Breast epithelium (tissue), 4 donors: ENCODE measurements at regions not wholly inside any gene's neighbourhood (a gene's known extent, or its start where the extent isn't known, plus 50 kb on each side); places are given as distances from the start of the nearest gene placed in this dataset.

Experiments
- DNase-seq, 2 donors: peaks; one replicate each; pipeline ENCODE4 v3.0.0-alpha.2; 2019; ENCODE audit warnings: low spot score in 2 of 2
- H3K27ac ChIP-seq, 2 donors: fragments of 200-600 bp; sonication (generic) in 1 of 2; one replicate each; pipeline ENCODE4 v1.5.1; 2016 to 2019; ENCODE audit warnings: mild to moderate bottlenecking in 1 of 2
- H3K27me3 ChIP-seq, 2 donors: fragments of 200-600 bp; sonication (generic) in 1 of 2; one replicate each; pipeline versions ENCODE4 v1.5.1 to v1.6.0; 2017 to 2019; ENCODE audit warnings: control low read depth in 1 of 2, mild to moderate bottlenecking in 1 of 2
- H3K36me3 ChIP-seq: fragments of 200-600 bp; one replicate; pipeline ENCODE4 v1.5.1; 2019
- H3K4me1 ChIP-seq, 2 donors: fragments of 200-600 bp; sonication (generic); one replicate each; pipeline ENCODE4 v1.5.1; 2016 to 2019; ENCODE audit warnings: control low read depth in 1 of 2
- H3K4me3 ChIP-seq, 3 donors: fragments of 200-600 bp; sonication (generic); 1 replicate in 2 of 3; 2 replicates in 1 of 3; pipeline ENCODE4 v1.5.1; 2016 to 2019; ENCODE audit warnings: mild to moderate bottlenecking in 3 of 3, moderate library complexity in 2 of 3
- H3K9me3 ChIP-seq, 2 donors: fragments of 200-600 bp; sonication (generic) in 1 of 2; one replicate each; pipeline ENCODE4 v1.5.1; 2016 to 2019; ENCODE audit warnings: control low read depth in 1 of 2
- CTCF ChIP-seq, 3 donors: fragments of 450-650 bp; IDR thresholded peaks; one replicate each; pipeline ENCODE4 v1.5.1; 2016 to 2017; ENCODE audit warnings: antibody characterized with exemption in 3 of 3, mild to moderate bottlenecking in 3 of 3, moderate library complexity in 3 of 3
- POLR2A ChIP-seq: fragments of 450-650 bp; IDR thresholded peaks from one replicate; pipeline ENCODE4 v1.6.1; 2016; ENCODE audit warnings: antibody characterized with exemption, mild to moderate bottlenecking, moderate library complexity
- POLR2AphosphoS5 ChIP-seq, 3 donors: sonication (generic); formaldehyde crosslinking; IDR thresholded peaks; one replicate each; pipeline ENCODE4 v1.6.1; 2017; ENCODE audit warnings: antibody characterized with exemption in 3 of 3
- intact Hi-C: fragments of 100-400 bp; cut with DNase I; formaldehyde crosslinking; loops from one replicate; pipeline ENCODE4 v1.15.1; 2023; ENCODE audit warnings: low total_unique reads

DNA sequence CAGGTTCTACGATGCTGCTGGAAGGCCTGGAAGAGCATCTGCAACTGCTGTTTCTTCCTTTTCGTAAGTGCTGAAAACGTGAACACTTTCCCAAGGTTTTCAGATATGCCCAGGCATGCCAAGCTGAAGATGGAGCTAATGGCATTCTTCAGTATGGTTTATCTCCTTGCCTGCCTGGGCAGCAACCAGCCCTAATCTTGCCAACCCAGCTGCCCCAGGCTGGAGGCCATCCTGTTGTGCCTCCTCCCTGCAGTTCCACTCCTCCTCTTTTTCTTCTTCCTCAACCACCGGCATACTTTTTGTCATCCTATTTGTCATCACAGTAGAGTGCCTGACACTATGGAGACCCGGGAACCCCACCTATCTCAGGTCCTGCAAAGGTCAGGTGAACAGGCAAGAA is 1849.3 kb downstream of the TP53TG3F start:
- Histone ChIP-seq H3K9me3 (no peaks in the 10 kb centered on the region), H3K4me3 (no peak overlapping the region), H3K27ac (no peak overlapping the region), H3K4me1 (no peaks in the 10 kb centered on the region), H3K27me3 (no peaks in the 10 kb centered on the region), H3K36me3 (no peaks in the 10 kb centered on the region)
- no peak for DNase-seq
- TF ChIP-seq POLR2A, result no peak
- intact Hi-C loops, result no loop called here

DNA sequence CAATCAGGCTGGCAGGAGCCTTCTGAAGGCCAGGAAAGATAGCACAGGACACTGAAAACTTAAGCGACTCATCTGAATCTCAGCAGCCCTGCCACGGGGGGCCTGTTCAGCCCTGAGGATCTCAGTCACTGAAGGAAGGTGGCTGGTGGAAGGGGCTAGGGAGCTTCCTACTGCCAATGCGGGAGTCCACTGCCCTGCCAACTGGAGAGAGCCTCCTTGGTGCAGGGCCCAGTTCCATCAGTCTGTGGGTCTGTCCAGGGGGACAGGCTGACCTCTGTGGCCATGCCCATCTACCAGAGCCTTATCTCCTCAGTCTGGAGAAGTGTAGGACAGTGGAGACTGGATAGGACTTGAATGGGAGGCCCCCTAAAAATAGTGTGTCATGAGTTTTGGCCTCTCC is 1851.6 kb downstream of the TP53TG3F start:
- DNase-seq, result no peak
- Histone ChIP-seq H3K4me1 (no peaks in the 10 kb centered on the region), H3K36me3 (no peaks in the 10 kb centered on the region), H3K27me3 (no peaks in the 10 kb centered on the region), H3K9me3 (peaks cover 0 to 8% of the 10 kb centered on the region in 2 donors), H3K27ac (no peak overlapping the region), H3K4me3 (no peak overlapping the region)
- TF ChIP-seq POLR2AphosphoS5 (IDR thresholded peaks at IDR 0.05), result no peak
- no peak for TF ChIP-seq POLR2A
- no peak for TF ChIP-seq CTCF (IDR thresholded peaks at IDR 0.05)
- intact Hi-C loops, result no loop called here

DNA sequence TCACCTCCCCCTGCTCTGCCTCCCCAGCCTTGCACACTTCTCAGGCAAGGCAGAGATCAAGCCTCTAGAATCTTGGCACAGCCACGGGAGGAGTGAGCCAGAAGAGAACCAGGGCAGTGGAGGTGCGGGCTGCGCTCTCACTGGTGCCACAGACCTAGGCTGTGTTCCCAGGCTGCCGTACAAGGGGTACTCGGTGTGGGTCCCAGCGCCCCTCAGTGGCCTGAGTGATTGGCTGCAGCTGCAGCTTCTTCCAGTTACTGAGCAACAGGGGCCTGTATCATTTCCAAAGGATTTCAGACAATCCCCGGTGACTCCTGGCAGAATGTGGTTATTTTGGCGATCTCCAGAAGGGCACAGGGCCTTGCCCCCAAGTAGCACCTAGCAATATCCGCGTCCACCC is 1852.1 kb downstream of the TP53TG3F start:
- TF ChIP-seq CTCF (IDR thresholded peaks at IDR 0.05) (no peak), POLR2AphosphoS5 (IDR thresholded peaks at IDR 0.05) (no peak), POLR2A (no peak)
- DNase-seq, result no peak
- H3K27me3 ChIP-seq, result no peaks in the 10 kb centered on the region

DNA sequence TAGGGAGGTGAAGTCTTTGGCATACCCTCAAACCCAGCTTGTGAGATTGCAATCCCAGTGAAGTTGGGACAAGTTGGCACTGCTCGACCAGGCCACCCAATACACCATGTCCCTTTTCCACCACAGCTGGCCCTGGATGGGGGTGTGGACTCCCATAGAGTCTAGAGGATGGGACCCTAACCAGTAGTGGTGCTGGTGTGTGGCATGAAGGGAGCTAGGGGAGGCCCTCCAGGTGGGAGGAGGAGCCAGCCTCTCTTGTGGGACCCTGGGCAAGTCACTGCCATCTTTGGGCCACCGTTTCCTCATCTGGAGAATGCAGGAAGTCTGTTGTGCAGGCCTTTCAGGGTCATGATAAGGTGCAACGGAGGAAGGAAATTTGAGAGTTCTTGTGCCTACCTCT is 1854.9 kb downstream of the TP53TG3F start:
- intact Hi-C loops, result no loop called here
- no peak overlapping the region for H3K27ac ChIP-seq
- TF ChIP-seq POLR2A (no peak), POLR2AphosphoS5 (IDR thresholded peaks at IDR 0.05) (no peak), CTCF (IDR thresholded peaks at IDR 0.05) (no peak)
- no peak overlapping the region for H3K4me3 ChIP-seq
- no peaks in the 10 kb centered on the region for H3K27me3 ChIP-seq
- H3K9me3 ChIP-seq, result peaks cover 0 to 11% of the 10 kb centered on the region in 2 donors
- H3K4me1 ChIP-seq, result no peaks in the 10 kb centered on the region
- H3K36me3 ChIP-seq, result no peaks in the 10 kb centered on the region
- DNase-seq, result no peak

More for the DNA sequence above, 1852.1 kb downstream of the TP53TG3F start:
- Histone ChIP-seq H3K4me1 (no peaks in the 10 kb centered on the region), H3K27ac (no peak overlapping the region), H3K36me3 (no peaks in the 10 kb centered on the region), H3K9me3 (peaks cover 0 to 11% of the 10 kb centered on the region in 2 donors), H3K4me3 (no peak overlapping the region)
- intact Hi-C loops, result no loop called here

- Histone ChIP-seq H3K27me3 (no peaks in the 10 kb centered on the region), H3K27ac (no peak overlapping the region), H3K36me3 (no peaks in the 10 kb centered on the region), H3K9me3 (peaks cover 0 to 11% of the 10 kb centered on the region in 2 donors), H3K4me3 (no peak overlapping the region), H3K4me1 (no peaks in the 10 kb centered on the region)
- no peak for DNase-seq
- TF ChIP-seq CTCF (IDR thresholded peaks at IDR 0.05) (no peak), POLR2A (no peak), POLR2AphosphoS5 (IDR thresholded peaks at IDR 0.05) (no peak)
- intact Hi-C loops, result no loop called here
These were observed 1860.3 kb downstream of the TP53TG3F start for GRCh38 chr16:35319536-35320192.

- Histone ChIP-seq H3K4me3 (no peak overlapping the region), H3K9me3 (peaks cover 0 to 15% of the 10 kb centered on the region in 2 donors), H3K4me1 (no peaks in the 10 kb centered on the region), H3K36me3 (no peaks in the 10 kb centered on the region), H3K27ac (no peak overlapping the region), H3K27me3 (no peaks in the 10 kb centered on the region)
- no peak for TF ChIP-seq POLR2A
- TF ChIP-seq POLR2AphosphoS5 (IDR thresholded peaks at IDR 0.05), result no peak
- TF ChIP-seq CTCF (IDR thresholded peaks at IDR 0.05), result no peak
- no peak for DNase-seq
- intact Hi-C loops, result no loop called here
These were observed 1866.5 kb downstream of the TP53TG3F start for GRCh38 chr16:35325936-35326335.
